T-helper 1 cell treated with Interleukin-12 subunit alpha and Interleukin-12 subunit beta and Interleukin-4 antibody, amounts not matched to agents 30 ng/mL and 1 ng/mL, for 36 hours (primary cell): ENCODE measurements at regions not wholly inside any gene's neighbourhood (a gene's known extent, or its start where the extent isn't known, plus 50 kb on each side); places are given as distances from the start of the nearest gene placed in this dataset.

Experiments
- intact Hi-C: fragments of 100-400 bp; cut with micrococcal nuclease; formaldehyde crosslinking; loops from one replicate; pipeline ENCODE4 v1.15.1; 2024

- intact Hi-C loops, result no loop called here
These were observed 667.0 kb downstream of the SQOR start for GRCh38 chr15:46301826-46302225.

DNA sequence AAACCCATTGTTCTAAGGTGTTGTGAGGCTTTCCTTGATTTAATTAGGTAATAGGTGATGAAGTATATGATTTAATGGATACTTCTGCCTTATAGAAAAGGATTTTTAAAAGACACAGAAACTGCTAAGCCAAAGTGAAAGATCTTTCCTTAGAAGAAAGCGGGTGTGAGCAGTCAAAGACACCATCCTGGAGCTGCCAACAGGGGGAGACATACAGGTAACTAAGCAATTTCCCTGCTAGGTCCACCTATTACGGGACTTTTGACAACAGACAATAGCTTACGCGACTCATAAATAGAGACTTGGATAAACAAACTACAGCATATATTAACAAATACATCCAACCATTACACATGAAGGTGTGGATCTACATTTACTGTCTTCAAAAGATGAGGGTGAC lies 669.5 kb downstream of the SQOR start:
- intact Hi-C loops, result no loop called here

GRCh38 chr15:46307746-46308145 lies 672.9 kb downstream of the SQOR start:
- intact Hi-C loops, result no loop called here

DNA sequence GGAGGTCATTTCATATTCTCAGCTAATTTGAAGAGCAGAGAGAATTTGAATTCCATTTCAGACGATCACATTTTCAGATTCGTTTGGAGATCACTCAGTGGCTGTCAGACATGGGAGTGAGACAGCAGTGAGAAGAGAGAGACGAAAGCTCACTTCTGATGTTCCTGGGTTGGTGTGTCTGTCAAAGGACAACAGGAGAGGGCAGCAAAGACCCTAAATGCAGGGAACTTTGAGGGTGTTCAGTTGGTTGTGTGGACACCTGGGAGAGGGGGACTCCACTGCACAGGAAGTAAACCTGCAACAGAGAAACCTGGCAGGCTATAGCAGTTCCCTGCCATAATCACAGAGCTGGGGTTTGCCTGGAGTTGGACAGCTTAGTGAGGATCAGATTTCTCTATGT lies 675.1 kb downstream of the SQOR start:
- intact Hi-C loops, result no loop called here

DNA sequence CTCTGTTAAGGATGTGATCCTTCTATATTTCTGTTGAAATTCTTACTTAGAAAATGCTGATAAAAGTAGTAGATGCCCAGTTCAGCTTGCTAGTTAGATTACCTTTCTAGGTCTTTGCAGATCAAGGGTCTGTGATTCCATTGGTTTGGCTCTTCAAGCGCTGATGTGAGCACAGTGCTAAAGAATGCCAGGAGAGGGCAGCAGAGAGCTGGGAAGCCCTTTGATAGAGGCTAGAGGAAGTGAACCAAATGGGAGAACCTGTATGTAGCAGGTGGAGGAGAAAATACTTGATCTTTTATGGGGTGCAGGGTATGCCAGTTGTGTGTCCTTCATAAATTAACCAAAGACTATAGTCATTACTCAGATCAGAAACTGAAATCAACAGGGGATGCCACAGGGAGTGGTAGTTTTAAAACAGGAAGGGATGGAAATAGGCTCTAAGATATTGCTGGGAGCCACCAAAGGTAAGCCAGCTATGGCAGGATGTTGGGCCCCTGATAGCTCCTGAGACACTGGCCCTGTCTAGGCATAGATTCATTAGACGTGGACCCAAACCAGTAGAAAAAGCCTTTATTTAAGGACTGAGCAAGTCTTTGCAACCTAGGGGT lies 677.4 kb downstream of the SQOR start:
- intact Hi-C loops, result loop anchor here (1.0 kb wide), 1 partner anchor 1973 kb away; no protein-coding TSS in a partner anchor

DNA sequence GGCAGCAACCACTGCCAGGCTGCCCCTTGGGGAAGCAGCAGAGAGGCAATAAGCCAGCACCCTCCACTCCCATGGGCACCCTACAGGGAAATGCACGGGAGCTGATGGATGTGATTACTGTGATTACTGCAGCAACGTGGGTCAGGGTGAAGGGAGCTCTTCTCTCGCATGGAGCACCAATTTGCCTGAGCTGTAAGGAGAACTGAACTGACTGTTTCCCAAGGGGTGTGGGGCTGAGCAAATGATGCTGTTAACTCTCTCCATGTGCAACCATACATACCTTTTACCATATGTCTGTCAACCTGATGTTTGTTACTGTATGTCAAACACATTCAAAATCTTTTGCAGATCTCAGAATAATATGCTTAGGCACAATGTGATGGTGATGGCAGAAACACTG lies 680.6 kb downstream of the SQOR start:
- intact Hi-C loops, result no loop called here

GRCh38 chr15:46316024-46316423 lies 681.2 kb downstream of the SQOR start:
- intact Hi-C loops, result no loop called here

DNA sequence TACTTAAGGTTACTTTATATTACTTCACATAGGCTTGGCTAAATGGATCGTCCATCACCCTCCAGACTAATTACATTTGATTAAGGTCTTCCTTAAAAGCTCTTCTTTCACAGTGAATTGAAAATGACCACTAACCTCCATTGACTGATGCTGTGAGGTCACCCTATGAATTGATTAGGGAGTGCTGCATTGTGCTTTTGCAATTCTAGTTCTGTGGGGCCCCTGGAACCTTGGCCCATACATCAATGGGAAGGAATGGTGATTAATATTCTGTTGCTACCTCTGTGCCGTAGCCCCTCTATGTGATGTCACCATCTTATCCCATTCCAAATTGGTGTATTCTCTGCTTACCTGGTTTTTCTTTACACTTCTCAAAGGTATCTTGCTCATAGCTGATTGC lies 682.2 kb downstream of the SQOR start:
- intact Hi-C loops, result no loop called here

- intact Hi-C loops, result no loop called here
These were observed 687.9 kb downstream of the SQOR start for GRCh38 chr15:46322753-46323152.

DNA sequence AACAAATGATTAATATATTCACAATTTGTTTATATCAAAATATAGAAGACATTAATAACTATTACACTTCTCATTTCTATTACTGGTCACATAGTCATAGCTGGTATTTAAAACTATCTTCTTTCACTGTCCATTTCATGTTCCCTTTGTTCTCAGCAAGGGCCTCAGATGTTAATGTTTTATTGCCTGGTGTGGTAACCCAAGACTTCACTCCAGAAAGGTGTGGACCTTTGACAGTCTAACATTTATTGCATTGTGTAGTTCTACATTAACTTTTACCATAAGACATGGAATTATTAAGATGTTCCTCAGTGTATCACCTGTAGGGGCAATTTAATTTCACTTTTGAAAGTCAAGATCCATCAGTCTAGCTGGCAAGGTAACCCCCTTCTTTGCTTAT lies 691.3 kb downstream of the SQOR start:
- intact Hi-C loops, result no loop called here

GRCh38 chr15:46328821-46329220 lies 694.0 kb downstream of the SQOR start:
- intact Hi-C loops, result no loop called here

DNA sequence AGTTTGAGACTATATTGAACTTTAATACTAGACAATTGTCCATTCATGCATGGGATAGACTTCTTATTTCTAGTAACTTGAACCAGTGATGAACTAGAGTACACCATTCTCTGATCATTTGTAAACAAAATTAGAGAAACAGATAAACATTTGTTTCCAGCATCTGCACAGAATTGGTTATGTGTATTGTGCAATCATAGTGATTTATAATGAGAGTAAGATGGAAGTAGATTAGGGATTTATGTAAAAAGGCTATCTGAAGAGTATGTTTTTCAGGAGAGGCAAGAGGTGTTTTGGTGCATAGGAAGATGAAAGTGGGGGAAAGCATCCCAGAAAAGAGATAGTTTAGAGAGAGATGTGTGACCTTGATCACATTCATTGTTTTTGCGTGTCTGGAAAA lies 695.0 kb downstream of the SQOR start:
- intact Hi-C loops, result loop anchor here (10.0 kb wide), 1 partner anchor 55 kb away; no protein-coding TSS in a partner anchor

DNA sequence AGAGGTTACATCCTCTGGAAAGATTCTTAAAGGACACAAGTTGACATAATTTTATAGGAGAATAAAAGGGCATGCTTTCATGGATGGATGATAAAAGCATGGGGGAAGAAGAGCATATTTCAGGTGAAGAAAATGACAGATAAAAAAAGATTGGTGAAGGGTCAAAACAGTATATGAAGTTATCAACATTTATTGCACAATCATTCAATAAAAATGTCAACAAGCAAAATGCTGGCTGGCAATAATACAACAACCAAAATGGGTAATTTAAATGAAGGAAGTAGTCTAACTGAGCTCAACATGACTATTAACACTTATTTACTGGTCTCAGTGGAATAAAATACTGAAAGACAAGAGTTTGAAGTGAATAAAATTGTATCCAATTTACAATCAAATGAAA lies 696.7 kb downstream of the SQOR start:
- intact Hi-C loops, result loop anchor here (10.0 kb wide), 1 partner anchor 57 kb away; no protein-coding TSS in a partner anchor

- intact Hi-C loops, result no loop called here
These were observed 708.5 kb downstream of the SQOR start for GRCh38 chr15:46343196-46343935.

DNA sequence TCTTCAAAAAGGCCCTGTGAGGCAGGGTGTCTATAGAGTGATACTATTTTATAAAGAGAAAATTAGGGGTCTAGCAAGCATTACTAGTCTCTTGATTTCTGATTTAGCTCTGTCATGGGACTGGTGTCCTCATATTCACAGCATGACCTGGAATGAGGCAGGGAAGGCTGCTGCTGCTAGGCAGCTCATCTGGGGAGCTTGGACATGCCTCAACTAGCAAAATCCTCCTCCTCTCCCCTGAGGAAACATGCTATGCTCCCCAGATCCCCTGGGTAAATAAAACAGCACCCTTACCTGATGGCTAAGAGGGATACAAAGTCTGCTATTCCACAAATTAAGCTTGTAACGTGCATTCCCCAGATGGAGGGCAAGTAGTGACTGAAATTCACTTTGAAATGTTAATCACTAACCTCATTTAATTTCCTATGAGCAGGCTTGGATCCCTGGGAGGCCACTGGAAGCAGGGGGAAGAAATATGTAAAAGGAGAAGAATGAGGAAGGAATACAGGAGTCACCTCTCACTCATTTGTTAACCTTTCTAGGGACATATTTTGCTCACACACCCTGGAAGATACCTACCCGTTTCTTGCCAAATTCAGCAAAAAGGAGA lies 709.4 kb downstream of the SQOR start:
- intact Hi-C loops, result no loop called here

GRCh38 chr15:46344915-46345314 lies 710.1 kb downstream of the SQOR start:
- intact Hi-C loops, result no loop called here

DNA sequence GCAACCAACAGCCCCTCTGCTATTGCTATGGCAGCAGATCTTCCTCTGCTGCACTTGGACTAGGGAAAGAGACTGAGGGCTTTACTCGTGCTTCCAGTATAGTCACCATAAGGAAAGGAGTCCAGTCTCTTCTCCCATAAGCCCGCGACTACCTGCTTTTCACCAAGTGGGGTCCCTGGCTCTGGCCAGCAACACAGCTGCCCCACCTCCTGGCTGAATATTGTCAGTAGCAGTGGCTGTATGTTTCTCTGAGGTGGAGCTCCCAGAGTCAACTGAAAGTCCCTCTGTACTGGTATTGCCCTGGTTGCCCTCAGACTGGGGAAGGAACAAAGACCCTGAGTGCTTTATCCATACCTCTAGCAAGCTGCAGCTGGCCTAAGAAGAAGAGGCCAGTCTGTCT lies 719.6 kb downstream of the SQOR start:
- intact Hi-C loops, result no loop called here

GRCh38 chr15:46365572-46365971 lies 730.7 kb downstream of the SQOR start:
- intact Hi-C loops, result no loop called here

GRCh38 chr15:46366360-46367007 lies 731.7 kb downstream of the SQOR start:
- intact Hi-C loops, result no loop called here

DNA sequence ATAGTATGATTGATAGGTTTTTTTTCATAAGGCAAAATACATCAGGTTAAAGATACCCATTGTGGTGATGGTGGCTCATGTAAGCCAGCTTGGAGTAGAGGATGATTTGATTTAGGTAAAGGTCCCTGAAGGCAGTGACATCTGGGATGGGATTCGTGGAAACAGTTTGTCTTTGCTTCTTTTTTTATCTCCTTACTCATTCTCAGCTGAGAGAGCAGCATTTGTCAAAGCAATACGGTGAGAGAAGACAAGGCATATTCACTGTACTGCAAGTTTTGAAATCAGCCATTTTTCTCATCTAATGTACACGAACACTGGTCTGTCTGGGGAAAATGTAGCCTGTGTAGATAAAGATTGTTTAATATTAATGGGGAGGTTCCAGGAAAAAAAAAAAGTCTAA lies 749.1 kb downstream of the SQOR start:
- intact Hi-C loops, result no loop called here

DNA sequence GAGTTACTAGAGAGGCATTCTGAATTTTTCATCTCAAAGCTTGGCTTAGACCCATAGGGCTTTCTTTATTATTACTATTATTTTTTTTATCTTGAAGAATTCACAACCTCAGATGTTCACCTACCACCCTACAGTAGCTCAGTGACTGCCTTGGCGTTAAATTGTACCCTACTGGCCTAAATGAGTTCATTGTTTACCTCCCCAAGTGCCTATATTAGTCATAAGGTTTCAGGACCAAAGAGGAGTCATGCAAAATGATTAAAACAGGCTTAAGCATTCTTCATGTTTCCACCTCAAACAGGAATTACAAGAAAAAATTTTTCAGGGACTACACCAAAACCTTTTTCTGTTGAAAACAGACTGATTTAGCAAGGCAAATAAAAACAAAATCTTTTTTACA lies 751.5 kb downstream of the SQOR start:
- intact Hi-C loops, result no loop called here

DNA sequence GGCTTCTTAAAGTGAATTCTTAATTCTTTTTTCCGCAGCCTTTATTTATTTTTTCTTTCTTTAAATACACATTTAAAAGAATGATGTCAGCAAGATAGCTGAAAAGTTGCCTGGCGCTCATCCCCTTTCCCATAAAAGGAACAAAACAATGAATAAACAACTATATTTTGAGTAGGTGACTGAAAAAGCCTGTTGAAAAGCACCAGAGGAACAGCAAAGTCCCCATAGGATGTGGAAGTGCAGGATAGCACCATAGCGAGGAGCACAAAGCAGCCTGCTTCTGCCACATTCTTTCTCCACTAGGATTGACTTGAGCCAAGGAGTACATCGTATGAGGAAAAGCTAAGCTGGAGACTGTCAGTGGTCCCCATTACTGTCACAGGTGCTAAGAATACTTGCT lies 754.9 kb downstream of the SQOR start:
- intact Hi-C loops, result no loop called here
